OCI-LY1 (cell line): ENCODE measurements at regions not wholly inside any gene's neighbourhood (a gene's known extent, or its start where the extent isn't known, plus 50 kb on each side); places are given as distances from the start of the nearest gene placed in this dataset.
"Not testable (repeated sequence)": the region's sequence is repeated elsewhere in the genome, so short reads cannot be mapped to it uniquely, and the experiment has no call there.

Source experiments
- EZH2 ChIP-seq: fragments of 200-600 bp; sonication (generic), shearing (Covaris generic); IDR thresholded peaks from 2 replicates; pipeline ENCODE4 v1.8.0; 2017; ENCODE audit warnings: borderline replicate concordance, mixed run types, mild to moderate bottlenecking, antibody characterized with exemption, low read length, moderate library complexity, mixed read lengths
- TF ChIP-seq, protein P1 (sequence below): fragments of 200-600 bp; sonication (generic), shearing (Covaris generic); IDR thresholded peaks from 2 replicates; pipeline ENCODE4 v1.5.1; 2017; ENCODE audit warnings: mild to moderate bottlenecking, antibody characterized with exemption, low read length, moderate library complexity, mixed read lengths

DNA sequence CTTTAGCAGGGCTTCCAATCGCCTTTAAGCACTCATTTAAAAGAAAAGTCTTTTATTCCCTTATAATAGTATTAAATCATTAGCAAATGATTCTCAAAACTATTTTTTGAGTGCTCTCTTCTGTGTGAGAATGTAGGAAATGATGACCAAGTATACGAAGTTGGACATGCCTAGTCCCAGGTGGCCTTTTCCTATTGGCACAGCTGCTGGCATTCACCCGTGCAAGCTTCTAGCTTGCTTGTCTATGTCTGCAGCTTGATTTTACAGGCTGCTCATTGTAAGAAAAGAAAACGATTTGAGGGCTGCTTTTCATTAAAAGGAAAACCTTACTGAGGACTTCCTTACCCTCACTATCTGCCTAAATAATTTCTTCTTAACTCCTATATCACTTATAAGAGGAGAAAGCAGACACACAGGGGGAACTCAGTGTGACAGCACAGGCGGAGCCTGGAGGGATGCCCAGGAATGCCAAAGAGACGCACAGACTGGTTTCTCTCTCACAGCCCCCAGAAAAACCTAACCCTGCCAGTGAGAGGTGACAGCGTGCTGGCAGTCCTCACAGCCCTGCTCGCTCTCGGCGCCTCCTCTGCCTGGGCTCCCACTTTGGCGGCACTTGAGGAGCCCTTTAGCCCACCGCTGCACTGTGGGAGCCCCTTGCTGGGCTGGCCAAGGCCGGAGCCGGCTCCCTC, 102.7 kb upstream of the ETV6 start:
- TF ChIP-seq, protein P1, sequence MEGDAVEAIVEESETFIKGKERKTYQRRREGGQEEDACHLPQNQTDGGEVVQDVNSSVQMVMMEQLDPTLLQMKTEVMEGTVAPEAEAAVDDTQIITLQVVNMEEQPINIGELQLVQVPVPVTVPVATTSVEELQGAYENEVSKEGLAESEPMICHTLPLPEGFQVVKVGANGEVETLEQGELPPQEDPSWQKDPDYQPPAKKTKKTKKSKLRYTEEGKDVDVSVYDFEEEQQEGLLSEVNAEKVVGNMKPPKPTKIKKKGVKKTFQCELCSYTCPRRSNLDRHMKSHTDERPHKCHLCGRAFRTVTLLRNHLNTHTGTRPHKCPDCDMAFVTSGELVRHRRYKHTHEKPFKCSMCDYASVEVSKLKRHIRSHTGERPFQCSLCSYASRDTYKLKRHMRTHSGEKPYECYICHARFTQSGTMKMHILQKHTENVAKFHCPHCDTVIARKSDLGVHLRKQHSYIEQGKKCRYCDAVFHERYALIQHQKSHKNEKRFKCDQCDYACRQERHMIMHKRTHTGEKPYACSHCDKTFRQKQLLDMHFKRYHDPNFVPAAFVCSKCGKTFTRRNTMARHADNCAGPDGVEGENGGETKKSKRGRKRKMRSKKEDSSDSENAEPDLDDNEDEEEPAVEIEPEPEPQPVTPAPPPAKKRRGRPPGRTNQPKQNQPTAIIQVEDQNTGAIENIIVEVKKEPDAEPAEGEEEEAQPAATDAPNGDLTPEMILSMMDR, result not testable (repeated sequence)
- TF ChIP-seq EZH2, result not testable (repeated sequence)
